HepG2 (cell line): ENCODE measurements at regions not wholly inside any gene's neighbourhood (a gene's known extent, or its start where the extent isn't known, plus 50 kb on each side); places are given as distances from the start of the nearest gene placed in this dataset.

Source experiments
- ATAC-seq: fragments of 200-7000 bp; cut with Tn5 transposase; 3 replicates; pipeline ENCODE4 v1.9.1; 2020; ENCODE audit warnings: mild to moderate bottlenecking, moderate library complexity
- BruUV-seq: library from RNA; stranded (reverse); fragments of 400-500 nt; replicated peaks from 2 replicates; lab custom pipeline; 2021; lab: Mats Ljungman, UMichigan
- CTCF ChIA-PET: fragments of 300-600 bp; formaldehyde crosslinking; extraction: SDS; loops from one replicate; lab custom pipeline; 2021; ENCODE audit warnings: low total read pairs, inconsistent platforms, low intra/inter-chr PET ratio; lab: Yijun Ruan, JAX
- POLR2A ChIA-PET: fragments of 350-600 bp; sonication (Branson Sonifier 250); formaldehyde crosslinking; loops from one replicate; lab custom pipeline; 2020; ENCODE audit warnings: antibody characterized with exemption, inconsistent platforms; lab: Yijun Ruan, JAX
- DNase-seq: peaks from one replicate; pipeline ENCODE4 v3.0.0-alpha.2; 2015; ENCODE audit warnings: low spot score
- FAIRE-seq: peaks from 3 replicates; lab custom pipeline; 2011; peaks lifted over from hg19 to GRCh38; lab: Jason Lieb, UNC
- H2AFZ ChIP-seq: one replicate; pipeline ENCODE4 v1.6.1; 2011; ENCODE audit warnings: low read length, inconsistent platforms
- H3K27ac ChIP-seq: fragments of 300-600 bp; 3 replicates; pipeline ENCODE4 v1.8.0; 2011; ENCODE audit warnings: mixed run types, mild to moderate bottlenecking, mixed read lengths, low read length, inconsistent platforms; ENCODE audit not compliant: insufficient read depth; ENCODE audit errors: extremely low read length
- H3K27me3 ChIP-seq, 2 experiments: fragments of 200-600 bp in 1 of 2; 2 replicates in 1 of 2; 3 replicates in 1 of 2; pipeline versions ENCODE4 v1.6.0 to v1.8.0; 2011; ENCODE audit warnings: low read length in 2 of 2, mild to moderate bottlenecking in 2 of 2, moderate library complexity in 2 of 2, inconsistent platforms in 1 of 2; ENCODE audit not compliant: insufficient read depth in 2 of 2, control insufficient read depth in 1 of 2
- H3K36me3 ChIP-seq, 2 experiments: fragments of 200-600 bp in 1 of 2; replicated peaks in 1 of 2; 2 replicates in 1 of 2; 3 replicates in 1 of 2; pipeline versions ENCODE4 v1.5.1 to v1.8.0; 2011; ENCODE audit warnings: low read length in 2 of 2, inconsistent platforms in 1 of 2; ENCODE audit not compliant: insufficient read depth in 2 of 2, control insufficient read depth in 1 of 2
- H3K4me1 ChIP-seq: 2 replicates; pipeline ENCODE4 v1.5.1; 2012; ENCODE audit warnings: low read length, inconsistent platforms; ENCODE audit not compliant: insufficient read depth
- H3K4me2 ChIP-seq: 2 replicates; pipeline ENCODE4 v1.6.0; 2011; ENCODE audit warnings: low read depth, low read length, inconsistent platforms
- H3K4me3 ChIP-seq, 3 experiments: fragments of 200-600 bp in 1 of 3; sonication (generic), shearing (Covaris generic) in 1 of 3; replicated peaks in 1 of 3; 2 replicates each; pipeline ENCODE4 v1.5.1; 2011 to 2016; ENCODE audit warnings: low read length in 3 of 3, inconsistent platforms in 2 of 3, low read depth in 2 of 3, mild to moderate bottlenecking in 2 of 3, control low read depth in 1 of 3, mixed read lengths in 1 of 3; ENCODE audit not compliant: insufficient read depth in 1 of 3
- H3K79me2 ChIP-seq: one replicate; pipeline ENCODE4 v1.6.1; 2011; ENCODE audit warnings: low read length, inconsistent platforms; ENCODE audit not compliant: insufficient read depth
- H3K9ac ChIP-seq: 2 replicates; pipeline ENCODE4 v1.6.0; 2011; ENCODE audit warnings: mild to moderate bottlenecking, low read depth, low read length, inconsistent platforms; ENCODE audit not compliant: insufficient read depth
- H3K9me3 ChIP-seq: 2 replicates; pipeline ENCODE4 v1.5.1; 2012; ENCODE audit warnings: mild to moderate bottlenecking, low read length
- H4K20me1 ChIP-seq: 2 replicates; pipeline ENCODE4 v1.6.0; 2011; ENCODE audit warnings: inconsistent platforms, mild to moderate bottlenecking, low read length, moderate library complexity; ENCODE audit not compliant: insufficient read depth
- HMG20A ChIP-seq: IDR thresholded peaks from 2 replicates; pipeline ENCODE4 v1.6.1; 2016; ENCODE audit warnings: borderline replicate concordance
- ISL2 ChIP-seq: sonication (generic); formaldehyde crosslinking; IDR thresholded peaks from 2 replicates; pipeline ENCODE4 v1.5.0; 2020; ENCODE audit warnings: missing genetic modification reagents
- MED13 ChIP-seq: sonication (generic); formaldehyde crosslinking; IDR thresholded peaks from 2 replicates; pipeline ENCODE4 v1.5.0; 2020; ENCODE audit warnings: missing genetic modification reagents
- PHF8 ChIP-seq: sonication (generic); formaldehyde crosslinking; IDR thresholded peaks from 2 replicates; pipeline ENCODE4 v1.5.0; 2020; ENCODE audit warnings: missing genetic modification reagents
- RERE ChIP-seq: IDR thresholded peaks from 2 replicates; pipeline ENCODE4 v1.6.1; 2016; ENCODE audit warnings: low read depth, missing genetic modification reagents, missing compliant biosample characterization
- ZBTB21 ChIP-seq: sonication (generic); formaldehyde crosslinking; IDR thresholded peaks from 2 replicates; pipeline ENCODE4 v1.4.0; 2020; ENCODE audit warnings: missing genetic modification reagents
- ZNF3 ChIP-seq: IDR thresholded peaks from 2 replicates; pipeline ENCODE4 v1.7.0; 2017; ENCODE audit warnings: inconsistent platforms
- ZNF451 ChIP-seq: sonication (generic); formaldehyde crosslinking; IDR thresholded peaks from 2 replicates; pipeline ENCODE4 v1.5.0; 2020; ENCODE audit warnings: mild to moderate bottlenecking, missing genetic modification reagents
- ZNF558 ChIP-seq: sonication (generic); formaldehyde crosslinking; IDR thresholded peaks from 2 replicates; pipeline ENCODE4 v1.9.0; 2022; ENCODE audit warnings: mild to moderate bottlenecking, missing genetic modification reagents, borderline replicate concordance
- ZNF607 ChIP-seq: sonication (generic); formaldehyde crosslinking; IDR thresholded peaks from 2 replicates; pipeline ENCODE4 v1.5.1; 2020; ENCODE audit warnings: missing genetic modification reagents, mild to moderate bottlenecking, borderline replicate concordance
- WGBS: methylation state at CpG from one replicate; pipeline ENCODE4 v1.1.6; 2017; ENCODE audit warnings: low lambda C conversion rate; 5-methylcytosine and 5-hydroxymethylcytosine counted together
- in situ Hi-C: cut with HindIII; loops from 2 replicates; pipeline ENCODE4 v1.10.0; 2017; ENCODE audit warnings: low pct_unique_long_range_greater_than_20kb; ENCODE audit not compliant: extremely low pct_ligation_motif_present
- intact Hi-C: fragments of 100-400 bp; cut with micrococcal nuclease; formaldehyde crosslinking; loops from one replicate; pipeline ENCODE4 v1.10.0; 2022; ENCODE audit not compliant: unreplicated experiment
- TF ChIP-seq, protein P1 (sequence below): sonication (generic); formaldehyde crosslinking; IDR thresholded peaks from 2 replicates; pipeline ENCODE4 v1.4.0; 2020; ENCODE audit warnings: missing genetic modification reagents
- TF ChIP-seq, protein P2 (sequence below): sonication (generic); formaldehyde crosslinking; IDR thresholded peaks from 2 replicates; pipeline ENCODE4 v1.8.1; 2023; ENCODE audit warnings: missing genetic modification reagents, inconsistent platforms, borderline replicate concordance

DNA sequence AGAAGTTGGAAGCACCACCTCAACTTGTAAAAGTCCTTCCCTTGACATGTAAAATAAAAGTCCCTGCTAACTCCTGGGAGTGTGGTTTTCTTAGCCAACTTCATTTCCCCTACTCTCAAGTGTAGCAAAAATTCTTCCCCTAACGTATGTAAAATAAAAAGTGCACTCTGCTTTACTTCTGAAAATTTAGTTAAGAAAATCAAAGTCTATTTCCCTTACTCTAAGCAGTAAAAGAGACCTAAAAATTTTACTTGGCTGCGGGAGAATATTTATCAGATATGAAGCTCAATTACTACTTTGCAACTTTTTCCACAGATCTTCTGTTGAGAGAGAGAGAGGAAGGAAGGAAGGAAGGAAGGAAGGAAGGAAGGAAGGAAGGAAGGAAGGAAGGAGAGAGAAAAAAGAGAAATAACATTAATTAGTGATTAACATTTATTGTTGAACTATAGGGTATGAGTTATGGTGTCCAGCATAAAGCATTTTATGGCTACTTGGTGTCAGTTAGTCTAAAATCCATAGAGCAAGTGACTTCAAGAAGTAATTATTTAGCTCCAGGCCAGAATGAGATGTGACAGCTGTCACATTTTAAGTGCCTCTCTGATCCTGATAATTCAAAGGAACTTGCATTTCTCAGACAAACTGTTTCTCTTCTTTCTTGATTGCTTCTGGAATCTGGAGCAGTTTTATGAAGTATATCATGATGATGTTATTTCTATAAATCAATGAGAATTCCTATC is 210.3 kb downstream of the TMX3 start:
- ChIA-PET POLR2A (no interaction called here), CTCF (no interaction called here)
- Histone ChIP-seq H2AFZ (no peak overlapping the region), H3K4me2 (no peak overlapping the region), H3K27me3 (no peaks in the 10 kb centered on the region), H4K20me1 (no peaks in the 10 kb centered on the region), H3K4me1 (no peaks in the 10 kb centered on the region), H3K9ac (no peak overlapping the region), H3K36me3 (no peaks in the 10 kb centered on the region), H3K4me3 (no peak overlapping the region), H3K27ac (no peak overlapping the region), H3K79me2 (no peaks in the 10 kb centered on the region), H3K9me3 (no peaks in the 10 kb centered on the region)
- ATAC-seq = no peak
- DNase-seq = no peak
- intact Hi-C loops = no loop called here
- BruUV-seq = no TSS peak
- no peak for FAIRE-seq
- WGBS = 23% methylated on average over 2 of the region's 2 CpGs
- TF ChIP-seq ZNF3 (no peak), ZNF451 (CRISPR knock-in tag) (no peak), ZNF607 (CRISPR knock-in tag) (no peak), MED13 (CRISPR knock-in tag) (no peak), ZNF558 (no peak), HMG20A (no peak), ZBTB21 (CRISPR knock-in tag) (no peak), PHF8 (no peak), RERE (CRISPR knock-in tag) (no peak), ISL2 (CRISPR knock-in tag) (no peak)
- TF ChIP-seq, protein P1, sequence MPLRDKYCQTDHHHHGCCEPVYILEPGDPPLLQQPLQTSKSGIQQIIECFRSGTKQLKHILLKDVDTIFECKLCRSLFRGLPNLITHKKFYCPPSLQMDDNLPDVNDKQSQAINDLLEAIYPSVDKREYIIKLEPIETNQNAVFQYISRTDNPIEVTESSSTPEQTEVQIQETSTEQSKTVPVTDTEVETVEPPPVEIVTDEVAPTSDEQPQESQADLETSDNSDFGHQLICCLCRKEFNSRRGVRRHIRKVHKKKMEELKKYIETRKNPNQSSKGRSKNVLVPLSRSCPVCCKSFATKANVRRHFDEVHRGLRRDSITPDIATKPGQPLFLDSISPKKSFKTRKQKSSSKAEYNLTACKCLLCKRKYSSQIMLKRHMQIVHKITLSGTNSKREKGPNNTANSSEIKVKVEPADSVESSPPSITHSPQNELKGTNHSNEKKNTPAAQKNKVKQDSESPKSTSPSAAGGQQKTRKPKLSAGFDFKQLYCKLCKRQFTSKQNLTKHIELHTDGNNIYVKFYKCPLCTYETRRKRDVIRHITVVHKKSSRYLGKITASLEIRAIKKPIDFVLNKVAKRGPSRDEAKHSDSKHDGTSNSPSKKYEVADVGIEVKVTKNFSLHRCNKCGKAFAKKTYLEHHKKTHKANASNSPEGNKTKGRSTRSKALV (CRISPR knock-in tag) = no peak
- TF ChIP-seq, protein P2, sequence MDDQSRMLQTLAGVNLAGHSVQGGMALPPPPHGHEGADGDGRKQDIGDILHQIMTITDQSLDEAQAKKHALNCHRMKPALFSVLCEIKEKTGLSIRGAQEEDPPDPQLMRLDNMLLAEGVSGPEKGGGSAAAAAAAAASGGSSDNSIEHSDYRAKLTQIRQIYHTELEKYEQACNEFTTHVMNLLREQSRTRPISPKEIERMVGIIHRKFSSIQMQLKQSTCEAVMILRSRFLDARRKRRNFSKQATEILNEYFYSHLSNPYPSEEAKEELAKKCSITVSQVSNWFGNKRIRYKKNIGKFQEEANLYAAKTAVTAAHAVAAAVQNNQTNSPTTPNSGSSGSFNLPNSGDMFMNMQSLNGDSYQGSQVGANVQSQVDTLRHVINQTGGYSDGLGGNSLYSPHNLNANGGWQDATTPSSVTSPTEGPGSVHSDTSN = no peak
- in situ Hi-C loops = no loop called here
